GM12878 (cell line): ENCODE measurements at regions not wholly inside any gene's neighbourhood (a gene's known extent, or its start where the extent isn't known, plus 50 kb on each side); places are given as distances from the start of the nearest gene placed in this dataset.

Experiments
- ATAC-seq: fragments of 200-7000 bp; cut with Tn5 transposase; 3 replicates; pipeline ENCODE4 v1.9.1; 2020; ENCODE audit warnings: mild to moderate bottlenecking, moderate library complexity
- BruUV-seq: library from RNA; stranded (reverse); fragments of 400-500 nt; replicated peaks from 2 replicates; lab custom pipeline; 2021; lab: Mats Ljungman, UMichigan
- CTCF ChIA-PET: fragments of 300-600 bp; sonication (Branson Sonifier 250); formaldehyde crosslinking; extraction: SDS; loops from one replicate; lab custom pipeline; 2021; ENCODE audit warnings: inconsistent platforms; lab: Yijun Ruan, JAX
- POLR2A ChIA-PET: fragments of 350-600 bp; formaldehyde crosslinking; extraction: SDS; loops from one replicate; lab custom pipeline; 2021; ENCODE audit warnings: inconsistent platforms; lab: Charles Lee
- RAD21 ChIA-PET: fragments of 300-600 bp; sonication (Branson Sonifier 250); formaldehyde crosslinking; loops from one replicate; lab custom pipeline; 2023; ENCODE audit warnings: antibody characterized with exemption; ENCODE audit not compliant: unreplicated experiment; lab: Charles Lee
- SMC1A ChIA-PET: fragments of 300-600 bp; sonication (Branson Sonifier 250); formaldehyde crosslinking; loops from one replicate; lab custom pipeline; 2023; ENCODE audit not compliant: unreplicated experiment, uncharacterized antibody; lab: Charles Lee
- DNase-seq: peaks from one replicate; pipeline ENCODE4 v3.0.0-alpha.2; 2011; ENCODE audit warnings: low read depth, low spot score
- FAIRE-seq: peaks from 3 replicates; lab custom pipeline; 2011; peaks lifted over from hg19 to GRCh38; lab: Jason Lieb, UNC
- H2AFZ ChIP-seq: 2 replicates; pipeline ENCODE4 v1.6.0; 2011; ENCODE audit warnings: low read depth, low read length, control low read depth; ENCODE audit not compliant: control insufficient read depth
- H3K27ac ChIP-seq: 2 replicates; pipeline ENCODE4 v1.5.1; 2011; ENCODE audit warnings: control low read depth; ENCODE audit not compliant: control insufficient read depth, insufficient read depth
- H3K27me3 ChIP-seq, 2 experiments: replicated peaks in 1 of 2; 2 replicates each; pipeline versions ENCODE4 v1.6.0 to v1.6.1; 2011; ENCODE audit warnings: low read length in 1 of 2; ENCODE audit not compliant: control insufficient read depth in 2 of 2, insufficient read depth in 2 of 2
- H3K36me3 ChIP-seq, 2 experiments: 2 replicates each; pipeline ENCODE4 v1.5.1; 2011; ENCODE audit warnings: low read length in 1 of 2; ENCODE audit not compliant: control insufficient read depth in 2 of 2, insufficient read depth in 2 of 2
- H3K4me1 ChIP-seq: 2 replicates; pipeline ENCODE4 v1.6.1; 2011; ENCODE audit warnings: mild to moderate bottlenecking, low read length, moderate library complexity, mixed read lengths; ENCODE audit not compliant: control insufficient read depth, insufficient read depth
- H3K4me2 ChIP-seq: 2 replicates; pipeline ENCODE4 v1.6.0; 2011; ENCODE audit warnings: control low read depth; ENCODE audit not compliant: control insufficient read depth, insufficient read depth
- H3K4me3 ChIP-seq: fragments of 200-600 bp; sonication (generic); 2 replicates; pipeline ENCODE4 v1.5.1; 2016
- H3K79me2 ChIP-seq: 2 replicates; pipeline ENCODE4 v1.6.0; 2011; ENCODE audit warnings: low read length; ENCODE audit not compliant: control insufficient read depth, insufficient read depth
- H3K9ac ChIP-seq: 2 replicates; pipeline ENCODE4 v1.8.0; 2011; ENCODE audit warnings: low read length, control low read depth, mixed read lengths; ENCODE audit not compliant: control insufficient read depth, insufficient read depth
- H3K9me3 ChIP-seq: replicated peaks from 3 replicates; pipeline ENCODE4 v1.5.1; 2011; ENCODE audit warnings: mild to moderate bottlenecking, low read length; ENCODE audit not compliant: control insufficient read depth, insufficient read depth
- H4K20me1 ChIP-seq: 2 replicates; pipeline ENCODE4 v1.6.0; 2011; ENCODE audit not compliant: control insufficient read depth, insufficient read depth
- CBX3 ChIP-seq: fragments of 200-600 bp; sonication (generic); IDR thresholded peaks from 2 replicates; pipeline ENCODE4 v1.6.1; 2016; ENCODE audit warnings: low read depth, borderline replicate concordance
- CBX5 ChIP-seq: sonication (generic); IDR thresholded peaks from 2 replicates; pipeline ENCODE4 v1.6.1; 2016; ENCODE audit warnings: low read depth, moderate library complexity, mild to moderate bottlenecking, inconsistent platforms
- FOS ChIP-seq: IDR thresholded peaks from 3 replicates; pipeline ENCODE4 v1.6.1; 2011; ENCODE audit warnings: borderline replicate concordance; ENCODE audit not compliant: insufficient read length; ENCODE audit errors: extremely low read depth
- KDM1A ChIP-seq: fragments of 200-600 bp; sonication (generic); IDR thresholded peaks from 2 replicates; pipeline ENCODE4 v1.6.1; 2016; ENCODE audit warnings: borderline replicate concordance
- MEF2A ChIP-seq: IDR thresholded peaks from 2 replicates; pipeline ENCODE4 v1.6.1; 2011; ENCODE audit warnings: low read depth, mild to moderate bottlenecking, low read length, moderate library complexity; ENCODE audit not compliant: insufficient read depth
- NFYA ChIP-seq: IDR thresholded peaks from 2 replicates; pipeline ENCODE4 v1.6.1; 2011; ENCODE audit warnings: low read depth, mild to moderate bottlenecking, low read length, improper control_type of control experiment, borderline replicate concordance
- PAX8 ChIP-seq: fragments of 450-650 bp; IDR thresholded peaks from 2 replicates; pipeline ENCODE4 v1.6.1; 2017; ENCODE audit warnings: mild to moderate bottlenecking, moderate library complexity
- RB1 ChIP-seq: fragments of 450-650 bp; formaldehyde crosslinking; IDR thresholded peaks from 2 replicates; pipeline ENCODE4 v1.6.1; 2017; ENCODE audit warnings: mild to moderate bottlenecking, borderline replicate concordance
- RFX5 ChIP-seq: IDR thresholded peaks from 2 replicates; pipeline ENCODE4 v1.6.1; 2011; ENCODE audit warnings: low read depth, low read length, improper control_type of control experiment
- SP1 ChIP-seq: IDR thresholded peaks from one replicate; pipeline ENCODE4 v1.6.1; 2011; ENCODE audit warnings: low read depth, low read length
- SREBF1 ChIP-seq: IDR thresholded peaks from 2 replicates; pipeline ENCODE4 v1.6.1; 2012; ENCODE audit warnings: mild to moderate bottlenecking, low read length
- ZNF207 ChIP-seq: fragments of 450-650 bp; IDR thresholded peaks from 2 replicates; pipeline ENCODE4 v1.6.1; 2014; ENCODE audit warnings: antibody characterized with exemption, mild to moderate bottlenecking, borderline replicate concordance
- ZNF274 ChIP-seq: IDR thresholded peaks from one replicate; pipeline ENCODE4 v1.8.0; 2011; ENCODE audit not compliant: insufficient read length, insufficient read depth
- ZNF384 ChIP-seq: IDR thresholded peaks from 2 replicates; pipeline ENCODE4 v1.6.1; 2012; ENCODE audit warnings: low read depth, mild to moderate bottlenecking, low read length, improper control_type of control experiment, borderline replicate concordance
- ZSCAN29 ChIP-seq: fragments of 450-650 bp; IDR thresholded peaks from 2 replicates; pipeline ENCODE4 v1.6.1; 2017; ENCODE audit warnings: mild to moderate bottlenecking, moderate library complexity
- WGBS: methylation state at CpG from one replicate; pipeline ENCODE4 v1.1.6; 2016; ENCODE audit warnings: low lambda C conversion rate; ENCODE audit not compliant: insufficient replicate concordance, insufficient coverage; ENCODE audit errors: missing lambda C conversion rate; 5-methylcytosine and 5-hydroxymethylcytosine counted together
- in situ Hi-C: fragments of 300-500 bp; cut with MboI; formaldehyde crosslinking; loops from 9 replicates; pipeline ENCODE4 v1.14.3; 2018; ENCODE audit warnings: mixed read lengths
- intact Hi-C: fragments of 100-400 bp; cut with micrococcal nuclease; formaldehyde crosslinking; loops from one replicate; pipeline ENCODE4 v1.14.2; 2022; ENCODE audit not compliant: unreplicated experiment
- TF ChIP-seq, protein P1 (sequence below): fragments of 450-650 bp; IDR thresholded peaks from 2 replicates; pipeline ENCODE4 v1.6.1; 2017; ENCODE audit warnings: mild to moderate bottlenecking, moderate library complexity
- TF ChIP-seq, protein P2 (sequence below): IDR thresholded peaks from 2 replicates; pipeline ENCODE4 v1.6.1; 2011; ENCODE audit warnings: low read depth, low read length, improper control_type of control experiment, borderline replicate concordance
- TF ChIP-seq, protein P3 (sequence below): fragments of 150-350 bp; IDR thresholded peaks from 2 replicates; pipeline ENCODE4 v1.6.1; 2014; ENCODE audit warnings: mild to moderate bottlenecking, low read depth, low read length
- TF ChIP-seq, protein P4 (sequence below): IDR thresholded peaks from 2 replicates; pipeline ENCODE4 v1.6.1; 2011; ENCODE audit warnings: low read depth, mild to moderate bottlenecking, low read length, moderate library complexity, borderline replicate concordance; ENCODE audit errors: extremely low read depth

DNA sequence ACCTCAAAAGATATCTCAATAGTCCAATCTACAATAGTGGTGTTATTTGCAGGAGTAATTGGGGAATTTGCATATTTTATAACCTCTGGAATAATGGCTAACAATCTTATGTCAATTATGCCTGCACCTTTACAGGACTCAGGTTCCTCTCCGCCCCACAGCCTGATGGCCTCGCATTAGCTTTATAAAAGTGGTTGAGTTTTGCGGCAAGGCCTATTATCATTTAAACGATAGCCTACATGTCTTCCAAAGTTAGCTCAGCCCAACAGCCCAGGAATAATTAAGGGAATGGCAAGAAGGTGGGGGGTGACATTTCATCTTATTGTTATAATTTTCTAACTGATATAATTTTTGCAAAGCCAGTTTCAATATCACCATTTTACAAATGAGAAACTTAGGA, 97.3 kb downstream of the RTP4 start (continued):
- TF ChIP-seq, protein P1, sequence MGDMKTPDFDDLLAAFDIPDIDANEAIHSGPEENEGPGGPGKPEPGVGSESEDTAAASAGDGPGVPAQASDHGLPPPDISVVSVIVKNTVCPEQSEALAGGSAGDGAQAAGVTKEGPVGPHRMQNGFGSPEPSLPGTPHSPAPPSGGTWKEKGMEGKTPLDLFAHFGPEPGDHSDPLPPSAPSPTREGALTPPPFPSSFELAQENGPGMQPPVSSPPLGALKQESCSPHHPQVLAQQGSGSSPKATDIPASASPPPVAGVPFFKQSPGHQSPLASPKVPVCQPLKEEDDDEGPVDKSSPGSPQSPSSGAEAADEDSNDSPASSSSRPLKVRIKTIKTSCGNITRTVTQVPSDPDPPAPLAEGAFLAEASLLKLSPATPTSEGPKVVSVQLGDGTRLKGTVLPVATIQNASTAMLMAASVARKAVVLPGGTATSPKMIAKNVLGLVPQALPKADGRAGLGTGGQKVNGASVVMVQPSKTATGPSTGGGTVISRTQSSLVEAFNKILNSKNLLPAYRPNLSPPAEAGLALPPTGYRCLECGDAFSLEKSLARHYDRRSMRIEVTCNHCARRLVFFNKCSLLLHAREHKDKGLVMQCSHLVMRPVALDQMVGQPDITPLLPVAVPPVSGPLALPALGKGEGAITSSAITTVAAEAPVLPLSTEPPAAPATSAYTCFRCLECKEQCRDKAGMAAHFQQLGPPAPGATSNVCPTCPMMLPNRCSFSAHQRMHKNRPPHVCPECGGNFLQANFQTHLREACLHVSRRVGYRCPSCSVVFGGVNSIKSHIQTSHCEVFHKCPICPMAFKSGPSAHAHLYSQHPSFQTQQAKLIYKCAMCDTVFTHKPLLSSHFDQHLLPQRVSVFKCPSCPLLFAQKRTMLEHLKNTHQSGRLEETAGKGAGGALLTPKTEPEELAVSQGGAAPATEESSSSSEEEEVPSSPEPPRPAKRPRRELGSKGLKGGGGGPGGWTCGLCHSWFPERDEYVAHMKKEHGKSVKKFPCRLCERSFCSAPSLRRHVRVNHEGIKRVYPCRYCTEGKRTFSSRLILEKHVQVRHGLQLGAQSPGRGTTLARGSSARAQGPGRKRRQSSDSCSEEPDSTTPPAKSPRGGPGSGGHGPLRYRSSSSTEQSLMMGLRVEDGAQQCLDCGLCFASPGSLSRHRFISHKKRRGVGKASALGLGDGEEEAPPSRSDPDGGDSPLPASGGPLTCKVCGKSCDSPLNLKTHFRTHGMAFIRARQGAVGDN, result no peak
- TF ChIP-seq KDM1A (no peak), FOS (no peak), ZNF207 (no peak), PAX8 (no peak), ZNF384 (no peak), SREBF1 (no peak)
- TF ChIP-seq, protein P2, sequence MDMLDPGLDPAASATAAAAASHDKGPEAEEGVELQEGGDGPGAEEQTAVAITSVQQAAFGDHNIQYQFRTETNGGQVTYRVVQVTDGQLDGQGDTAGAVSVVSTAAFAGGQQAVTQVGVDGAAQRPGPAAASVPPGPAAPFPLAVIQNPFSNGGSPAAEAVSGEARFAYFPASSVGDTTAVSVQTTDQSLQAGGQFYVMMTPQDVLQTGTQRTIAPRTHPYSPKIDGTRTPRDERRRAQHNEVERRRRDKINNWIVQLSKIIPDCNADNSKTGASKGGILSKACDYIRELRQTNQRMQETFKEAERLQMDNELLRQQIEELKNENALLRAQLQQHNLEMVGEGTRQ, result no peak

DNA sequence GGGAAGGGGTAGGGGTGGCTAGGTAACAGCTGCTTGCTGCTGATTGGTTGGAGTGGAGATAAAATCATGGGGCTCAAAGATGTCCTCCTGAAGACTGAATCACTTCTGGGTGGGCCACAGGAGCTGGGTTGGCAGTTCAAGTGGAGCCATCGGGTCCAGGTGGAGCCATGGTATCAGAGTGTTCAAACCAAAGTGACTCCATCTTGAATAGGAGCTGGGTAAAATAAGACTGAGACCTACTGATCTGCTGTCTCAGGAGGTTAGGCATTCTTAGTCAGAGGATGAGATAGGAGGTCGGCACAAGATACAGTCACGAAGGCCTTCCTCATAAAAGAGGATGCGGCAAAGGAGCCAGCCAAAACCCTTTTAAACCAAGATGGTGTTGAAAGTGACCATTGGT, 96.5 kb downstream of the RTP4 start:
- H3K4me3 ChIP-seq, result no peak overlapping the region
- CTCF ChIA-PET, result interaction anchor here (0.7 kb wide), 1 partner anchor 147 kb away, joined by 4 read pairs; no protein-coding TSS in a partner anchor
- H3K9ac ChIP-seq, result no peak overlapping the region
- DNase-seq (no peak), ATAC-seq (no peak), FAIRE-seq (no peak)
- in situ Hi-C loops (no loop called here), intact Hi-C loops (no loop called here)
- SMC1A ChIA-PET, result interaction anchor here (0.6 kb wide), 1 partner anchor 45 kb away, joined by 3 read pairs; no protein-coding TSS in a partner anchor
- H3K79me2 ChIP-seq, result no peaks in the 10 kb centered on the region
- H3K9me3 ChIP-seq, result no peaks in the 10 kb centered on the region
- no peak overlapping the region for H3K4me2 ChIP-seq
- no peak overlapping the region for H3K27ac ChIP-seq
- BruUV-seq, result no TSS peak
- WGBS, result 35% methylated on average over 4 of the region's 4 CpGs
- H3K4me1 ChIP-seq, result no peaks in the 10 kb centered on the region
- H3K36me3 ChIP-seq, result no peaks in the 10 kb centered on the region
- no peaks in the 10 kb centered on the region for H4K20me1 ChIP-seq
- POLR2A ChIA-PET, result no interaction called here
- RAD21 ChIA-PET, result no interaction called here
- no peak overlapping the region for H2AFZ ChIP-seq
- H3K27me3 ChIP-seq, result no peaks in the 10 kb centered on the region; a peak in 1 of 4 replicates
- no peak for TF ChIP-seq SP1
- no peak for TF ChIP-seq ZNF384
- no peak for TF ChIP-seq ZSCAN29
- TF ChIP-seq NFYA, result no peak
- TF ChIP-seq CBX5, result no peak
- no peak for TF ChIP-seq CBX3
- no peak for TF ChIP-seq RFX5
- TF ChIP-seq, protein P3, sequence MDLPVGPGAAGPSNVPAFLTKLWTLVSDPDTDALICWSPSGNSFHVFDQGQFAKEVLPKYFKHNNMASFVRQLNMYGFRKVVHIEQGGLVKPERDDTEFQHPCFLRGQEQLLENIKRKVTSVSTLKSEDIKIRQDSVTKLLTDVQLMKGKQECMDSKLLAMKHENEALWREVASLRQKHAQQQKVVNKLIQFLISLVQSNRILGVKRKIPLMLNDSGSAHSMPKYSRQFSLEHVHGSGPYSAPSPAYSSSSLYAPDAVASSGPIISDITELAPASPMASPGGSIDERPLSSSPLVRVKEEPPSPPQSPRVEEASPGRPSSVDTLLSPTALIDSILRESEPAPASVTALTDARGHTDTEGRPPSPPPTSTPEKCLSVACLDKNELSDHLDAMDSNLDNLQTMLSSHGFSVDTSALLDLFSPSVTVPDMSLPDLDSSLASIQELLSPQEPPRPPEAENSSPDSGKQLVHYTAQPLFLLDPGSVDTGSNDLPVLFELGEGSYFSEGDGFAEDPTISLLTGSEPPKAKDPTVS, result no peak
- no peak for TF ChIP-seq RB1
- TF ChIP-seq ZNF274, result no peak
- TF ChIP-seq, protein P4, sequence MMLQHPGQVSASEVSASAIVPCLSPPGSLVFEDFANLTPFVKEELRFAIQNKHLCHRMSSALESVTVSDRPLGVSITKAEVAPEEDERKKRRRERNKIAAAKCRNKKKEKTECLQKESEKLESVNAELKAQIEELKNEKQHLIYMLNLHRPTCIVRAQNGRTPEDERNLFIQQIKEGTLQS, result no peak
- TF ChIP-seq MEF2A, result no peak
